ENCODE measurements at regions not wholly inside any gene's neighbourhood (a gene's known extent, or its start where the extent isn't known, plus 50 kb on each side); places are given as distances from the start of the nearest gene placed in this dataset.

DNA sequence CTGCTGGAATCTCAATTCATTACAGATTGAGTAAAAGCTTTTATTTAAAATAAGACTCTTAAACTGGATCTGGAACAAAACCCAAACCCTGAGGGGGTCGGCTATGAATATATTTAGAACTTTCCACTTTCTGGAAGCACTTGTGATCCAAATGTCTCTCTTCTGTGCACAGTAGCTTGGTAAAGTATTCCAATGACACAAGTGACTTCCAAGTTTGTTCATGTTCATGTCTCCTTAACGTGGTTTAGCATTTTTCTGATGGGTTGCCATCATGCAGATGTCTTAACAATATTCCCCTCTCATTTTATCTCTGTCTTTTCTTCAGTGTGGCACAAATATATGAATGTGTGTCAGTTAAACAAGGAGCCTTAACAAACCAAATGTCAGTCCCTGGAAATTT lies 191.9 kb upstream of the SORCS1 start:
- no peak overlapping the region for H3K27ac ChIP-seq
- 52 to 57% methylated on average over 2 of the region's 2 CpGs for WGBS, 2 donors
- H3K4me3 ChIP-seq: no peak overlapping the region
- no peak for TF ChIP-seq EP300 (IDR thresholded peaks at IDR 0.05)
- TF ChIP-seq, protein P1, sequence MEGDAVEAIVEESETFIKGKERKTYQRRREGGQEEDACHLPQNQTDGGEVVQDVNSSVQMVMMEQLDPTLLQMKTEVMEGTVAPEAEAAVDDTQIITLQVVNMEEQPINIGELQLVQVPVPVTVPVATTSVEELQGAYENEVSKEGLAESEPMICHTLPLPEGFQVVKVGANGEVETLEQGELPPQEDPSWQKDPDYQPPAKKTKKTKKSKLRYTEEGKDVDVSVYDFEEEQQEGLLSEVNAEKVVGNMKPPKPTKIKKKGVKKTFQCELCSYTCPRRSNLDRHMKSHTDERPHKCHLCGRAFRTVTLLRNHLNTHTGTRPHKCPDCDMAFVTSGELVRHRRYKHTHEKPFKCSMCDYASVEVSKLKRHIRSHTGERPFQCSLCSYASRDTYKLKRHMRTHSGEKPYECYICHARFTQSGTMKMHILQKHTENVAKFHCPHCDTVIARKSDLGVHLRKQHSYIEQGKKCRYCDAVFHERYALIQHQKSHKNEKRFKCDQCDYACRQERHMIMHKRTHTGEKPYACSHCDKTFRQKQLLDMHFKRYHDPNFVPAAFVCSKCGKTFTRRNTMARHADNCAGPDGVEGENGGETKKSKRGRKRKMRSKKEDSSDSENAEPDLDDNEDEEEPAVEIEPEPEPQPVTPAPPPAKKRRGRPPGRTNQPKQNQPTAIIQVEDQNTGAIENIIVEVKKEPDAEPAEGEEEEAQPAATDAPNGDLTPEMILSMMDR (IDR thresholded peaks at IDR 0.05): no peak
- H3K36me3 ChIP-seq: no peaks in the 10 kb centered on the region
- no peak for DNase-seq (ENCODE audit: low spot score in 2 of 2)
- no peaks in the 10 kb centered on the region for H3K27me3 ChIP-seq
- H3K9me3 ChIP-seq: no peaks in the 10 kb centered on the region
- H3K4me1 ChIP-seq: no peaks in the 10 kb centered on the region

DNA sequence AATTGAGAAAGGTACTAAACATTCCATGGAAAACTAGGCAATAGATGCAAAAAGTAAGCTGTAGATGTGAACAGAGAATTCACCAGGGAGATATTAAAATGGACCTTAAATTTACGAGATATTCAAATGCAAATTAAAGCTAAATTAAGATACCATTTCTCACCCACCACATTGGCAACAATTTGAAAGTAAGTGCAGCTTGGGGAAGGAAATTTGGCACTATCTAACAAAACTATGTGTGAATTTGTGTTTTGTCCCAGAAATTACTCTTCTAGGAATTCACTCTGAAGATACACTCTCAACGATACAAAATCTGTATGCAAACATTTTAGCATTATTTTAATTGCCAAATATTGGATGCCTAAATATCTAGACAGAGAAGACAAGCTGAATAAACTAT lies 178.2 kb upstream of the SORCS1 start:
- H3K9me3 ChIP-seq: peaks cover 0 to 3% (median 0%) of the 10 kb centered on the region in 4 donors

DNA sequence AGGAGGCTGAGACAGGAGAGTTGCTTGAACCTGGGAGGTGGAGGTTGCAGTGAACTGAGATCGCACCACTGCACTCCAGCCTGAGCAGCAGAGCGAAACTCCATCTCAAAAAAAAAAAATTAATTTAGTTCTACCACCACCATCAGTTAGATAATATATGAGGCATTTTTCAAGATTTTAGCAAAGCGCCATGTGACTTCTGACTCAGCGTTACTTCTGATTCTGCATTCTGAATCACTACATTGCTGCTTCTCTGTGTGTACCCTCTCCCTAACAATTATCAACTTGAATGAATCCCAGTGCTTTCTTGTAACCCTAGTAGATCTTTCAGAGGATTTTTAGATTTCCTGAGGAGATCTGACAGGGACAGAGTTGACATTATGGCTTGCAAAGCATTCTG lies 176.8 kb upstream of the SORCS1 start:
- Histone ChIP-seq H3K4me3 (no peak overlapping the region), H3K27me3 (no peaks in the 10 kb centered on the region), H3K36me3 (no peaks in the 10 kb centered on the region), H3K27ac (no peak overlapping the region), H3K9me3 (peaks cover 0 to 3% (median 0%) of the 10 kb centered on the region in 4 donors), H3K4me1 (no peaks in the 10 kb centered on the region)
- TF ChIP-seq, protein P1 (IDR thresholded peaks at IDR 0.05): no peak
- TF ChIP-seq EP300 (IDR thresholded peaks at IDR 0.05) (no peak), POLR2A (IDR thresholded peaks at IDR 0.05) (no peak)
- 93 to 94% methylated on average over 4 of the region's 4 CpGs for WGBS, 2 donors
- DNase-seq (ENCODE audit: low spot score in 2 of 2): no peak

More for the DNA sequence above, 178.2 kb upstream of the SORCS1 start:
- no peak for TF ChIP-seq POLR2A (IDR thresholded peaks at IDR 0.05)
- TF ChIP-seq, protein P1 (IDR thresholded peaks at IDR 0.05): no peak
- no peak for TF ChIP-seq EP300 (IDR thresholded peaks at IDR 0.05)
- DNase-seq (ENCODE audit: low spot score in 2 of 2): no peak
- Histone ChIP-seq H3K27me3 (no peaks in the 10 kb centered on the region), H3K4me3 (no peak overlapping the region), H3K36me3 (no peaks in the 10 kb centered on the region), H3K27ac (no peak overlapping the region), H3K4me1 (no peaks in the 10 kb centered on the region)
- WGBS, 2 donors: 65 to 70% methylated on average over 2 of the region's 2 CpGs

DNA sequence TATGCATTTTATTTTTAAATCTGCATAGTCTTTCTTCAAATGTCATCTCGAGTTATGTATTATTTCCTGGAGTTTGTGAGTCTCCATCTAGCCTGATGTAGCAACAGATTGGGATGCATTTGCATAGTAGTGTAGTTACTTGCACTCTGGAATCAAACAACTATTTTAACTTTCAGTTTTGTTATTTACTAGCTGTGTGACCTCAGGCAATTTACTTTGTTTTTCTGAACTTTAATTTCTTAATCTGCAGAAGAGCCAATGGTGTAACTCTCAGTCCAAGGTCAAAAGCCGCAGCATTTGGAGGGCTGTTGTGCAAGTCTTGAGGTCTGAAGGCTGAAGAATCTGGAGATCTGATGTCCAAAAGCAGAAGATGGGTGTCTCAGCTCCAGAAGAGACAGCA lies 175.8 kb upstream of the SORCS1 start:
- TF ChIP-seq, protein P1 (IDR thresholded peaks at IDR 0.05): no peak
- TF ChIP-seq EP300 (IDR thresholded peaks at IDR 0.05) (no peak), POLR2A (IDR thresholded peaks at IDR 0.05) (no peak)
- Histone ChIP-seq H3K36me3 (no peaks in the 10 kb centered on the region), H3K9me3 (peaks cover 0 to 3% (median 0%) of the 10 kb centered on the region in 4 donors), H3K27ac (no peak overlapping the region), H3K27me3 (no peaks in the 10 kb centered on the region), H3K4me1 (no peaks in the 10 kb centered on the region), H3K4me3 (no peak overlapping the region)
- no peak for DNase-seq (ENCODE audit: low spot score in 2 of 2)
- 52 to 55% methylated on average over 2 of the region's 2 CpGs for WGBS, 2 donors

DNA sequence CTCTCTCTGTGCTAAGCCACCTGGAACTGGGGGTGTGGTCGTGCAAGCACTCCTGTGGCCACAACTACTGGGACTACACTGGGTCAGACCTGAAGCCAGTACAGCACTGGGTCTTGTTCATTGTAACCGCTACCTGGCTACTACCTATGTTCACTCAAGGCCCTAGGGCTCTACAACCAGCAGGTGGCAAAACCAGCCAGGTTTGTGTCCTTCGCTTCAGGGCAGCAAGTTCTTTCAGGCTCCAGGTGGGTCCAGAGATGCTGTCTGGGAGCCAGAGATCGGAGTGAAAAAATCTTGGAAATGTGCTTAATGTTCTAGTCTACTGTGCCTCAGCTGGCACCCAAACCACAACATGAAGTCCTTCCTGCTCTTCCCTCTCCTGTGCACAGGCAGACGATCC lies 171.6 kb upstream of the SORCS1 start:
- TF ChIP-seq, protein P1 (IDR thresholded peaks at IDR 0.05): no peak
- TF ChIP-seq POLR2A (IDR thresholded peaks at IDR 0.05): no peak
- no peak for TF ChIP-seq EP300 (IDR thresholded peaks at IDR 0.05)
- Histone ChIP-seq H3K27me3 (no peaks in the 10 kb centered on the region), H3K9me3 (no peaks in the 10 kb centered on the region), H3K36me3 (no peaks in the 10 kb centered on the region), H3K4me1 (no peaks in the 10 kb centered on the region), H3K4me3 (no peak overlapping the region), H3K27ac (no peak overlapping the region)
- DNase-seq (ENCODE audit: low spot score in 2 of 2): no peak
- 86 to 89% methylated on average over 5 of the region's 5 CpGs for WGBS, 2 donors

Measured in tibial nerve (tissue), 4 donors.